ENCODE measurements at regions not wholly inside any gene's neighbourhood (a gene's known extent, or its start where the extent isn't known, plus 50 kb on each side); places are given as distances from the start of the nearest gene placed in this dataset.

GRCh38 chr4:160371446-160371845 lies 1268.6 kb downstream of the RAPGEF2 start:
- TF ChIP-seq FOSB (CRISPR knock-in tag; IDR thresholded peaks at IDR 0.05), result no peak
- no peak for TF ChIP-seq NFE2L2 (conservative IDR thresholded peaks at IDR 0.05; ENCODE audit: low read length)
- TF ChIP-seq HOXB13 (CRISPR knock-in tag; IDR thresholded peaks at IDR 0.05; ENCODE audit: low read depth), result no peak
- TF ChIP-seq TFCP2L1 (CRISPR knock-in tag; IDR thresholded peaks at IDR 0.05), result no peak
- TF ChIP-seq ELK1 (IDR thresholded peaks at IDR 0.05; ENCODE audit: low read depth, low read length), result no peak
- no peak for TF ChIP-seq RFX5 (IDR thresholded peaks at IDR 0.05)
- TF ChIP-seq, protein P1, sequence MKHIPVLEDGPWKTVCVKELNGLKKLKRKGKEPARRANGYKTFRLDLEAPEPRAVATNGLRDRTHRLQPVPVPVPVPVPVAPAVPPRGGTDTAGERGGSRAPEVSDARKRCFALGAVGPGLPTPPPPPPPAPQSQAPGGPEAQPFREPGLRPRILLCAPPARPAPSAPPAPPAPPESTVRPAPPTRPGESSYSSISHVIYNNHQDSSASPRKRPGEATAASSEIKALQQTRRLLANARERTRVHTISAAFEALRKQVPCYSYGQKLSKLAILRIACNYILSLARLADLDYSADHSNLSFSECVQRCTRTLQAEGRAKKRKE (CRISPR knock-in tag; IDR thresholded peaks at IDR 0.05; ENCODE audit: low read depth), result no peak
- TF ChIP-seq EP300 (IDR thresholded peaks at IDR 0.05), result no peak
- no peak for TF ChIP-seq BHLHE40 (IDR thresholded peaks at IDR 0.05; ENCODE audit: low read depth, low read length)
- TF ChIP-seq, protein P2, sequence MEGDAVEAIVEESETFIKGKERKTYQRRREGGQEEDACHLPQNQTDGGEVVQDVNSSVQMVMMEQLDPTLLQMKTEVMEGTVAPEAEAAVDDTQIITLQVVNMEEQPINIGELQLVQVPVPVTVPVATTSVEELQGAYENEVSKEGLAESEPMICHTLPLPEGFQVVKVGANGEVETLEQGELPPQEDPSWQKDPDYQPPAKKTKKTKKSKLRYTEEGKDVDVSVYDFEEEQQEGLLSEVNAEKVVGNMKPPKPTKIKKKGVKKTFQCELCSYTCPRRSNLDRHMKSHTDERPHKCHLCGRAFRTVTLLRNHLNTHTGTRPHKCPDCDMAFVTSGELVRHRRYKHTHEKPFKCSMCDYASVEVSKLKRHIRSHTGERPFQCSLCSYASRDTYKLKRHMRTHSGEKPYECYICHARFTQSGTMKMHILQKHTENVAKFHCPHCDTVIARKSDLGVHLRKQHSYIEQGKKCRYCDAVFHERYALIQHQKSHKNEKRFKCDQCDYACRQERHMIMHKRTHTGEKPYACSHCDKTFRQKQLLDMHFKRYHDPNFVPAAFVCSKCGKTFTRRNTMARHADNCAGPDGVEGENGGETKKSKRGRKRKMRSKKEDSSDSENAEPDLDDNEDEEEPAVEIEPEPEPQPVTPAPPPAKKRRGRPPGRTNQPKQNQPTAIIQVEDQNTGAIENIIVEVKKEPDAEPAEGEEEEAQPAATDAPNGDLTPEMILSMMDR (IDR thresholded peaks at IDR 0.05), result no peak
- no peak for TF ChIP-seq ZSCAN20 (CRISPR knock-in tag; IDR thresholded peaks at IDR 0.05)
- TF ChIP-seq MAFK (IDR thresholded peaks at IDR 0.05; ENCODE audit: partially characterized antibody), result no peak
- no peak for TF ChIP-seq JUN (IDR thresholded peaks at IDR 0.05)
- no peak for TF ChIP-seq ESRRA (IDR thresholded peaks at IDR 0.05; ENCODE audit: borderline replicate concordance, low read length)
- TF ChIP-seq, protein P3, sequence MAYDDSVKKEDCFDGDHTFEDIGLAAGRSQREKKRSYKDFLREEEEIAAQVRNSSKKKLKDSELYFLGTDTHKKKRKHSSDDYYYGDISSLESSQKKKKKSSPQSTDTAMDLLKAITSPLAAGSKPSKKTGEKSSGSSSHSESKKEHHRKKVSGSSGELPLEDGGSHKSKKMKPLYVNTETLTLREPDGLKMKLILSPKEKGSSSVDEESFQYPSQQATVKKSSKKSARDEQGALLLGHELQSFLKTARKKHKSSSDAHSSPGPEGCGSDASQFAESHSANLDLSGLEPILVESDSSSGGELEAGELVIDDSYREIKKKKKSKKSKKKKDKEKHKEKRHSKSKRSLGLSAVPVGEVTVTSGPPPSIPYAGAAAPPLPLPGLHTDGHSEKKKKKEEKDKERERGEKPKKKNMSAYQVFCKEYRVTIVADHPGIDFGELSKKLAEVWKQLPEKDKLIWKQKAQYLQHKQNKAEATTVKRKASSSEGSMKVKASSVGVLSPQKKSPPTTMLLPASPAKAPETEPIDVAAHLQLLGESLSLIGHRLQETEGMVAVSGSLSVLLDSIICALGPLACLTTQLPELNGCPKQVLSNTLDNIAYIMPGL (CRISPR knock-in tag; IDR thresholded peaks at IDR 0.05; ENCODE audit: borderline replicate concordance), result no peak
- TF ChIP-seq PBX3 (IDR thresholded peaks at IDR 0.05), result no peak
- TF ChIP-seq REST (IDR thresholded peaks at IDR 0.05), result no peak
- H3K4me1 ChIP-seq, result no peaks in the 10 kb centered on the region
- CTCF ChIA-PET, result no interaction called here
- no peak overlapping the region for H3K4me2 ChIP-seq
- ATAC-seq (no peak), DNase-seq (ENCODE audit: low read depth in 1 of 2, low spot score in 1 of 2) (no peak), FAIRE-seq (no peak)
- WGBS (ENCODE audit: missing lambda C conversion rate), result 72% methylated on average over 1 of the region's 1 CpG
- H3K4me3 ChIP-seq, result no peak overlapping the region
- POLR2A ChIA-PET, result no interaction called here
- H3K9me3 ChIP-seq, result no peaks in the 10 kb centered on the region
- H3K27ac ChIP-seq, result no peak overlapping the region
